DOHH2 (cell line): ENCODE measurements at regions not wholly inside any gene's neighbourhood (a gene's known extent, or its start where the extent isn't known, plus 50 kb on each side); places are given as distances from the start of the nearest gene placed in this dataset.

Source experiments
- CTCF ChIP-seq: fragments of 200-600 bp; sonication (generic); IDR thresholded peaks from one replicate; pipeline ENCODE4 v1.5.1; 2014; ENCODE audit warnings: antibody characterized with exemption, mild to moderate bottlenecking, low read depth, low read length; ENCODE audit not compliant: poor library complexity, severe bottlenecking
- EZH2phosphoT487 ChIP-seq: fragments of 200-600 bp; sonication (generic); IDR thresholded peaks from 2 replicates; pipeline ENCODE4 v1.6.1; 2017; ENCODE audit warnings: borderline replicate concordance, mild to moderate bottlenecking, antibody characterized with exemption, low read length, moderate library complexity, mixed read lengths

DNA sequence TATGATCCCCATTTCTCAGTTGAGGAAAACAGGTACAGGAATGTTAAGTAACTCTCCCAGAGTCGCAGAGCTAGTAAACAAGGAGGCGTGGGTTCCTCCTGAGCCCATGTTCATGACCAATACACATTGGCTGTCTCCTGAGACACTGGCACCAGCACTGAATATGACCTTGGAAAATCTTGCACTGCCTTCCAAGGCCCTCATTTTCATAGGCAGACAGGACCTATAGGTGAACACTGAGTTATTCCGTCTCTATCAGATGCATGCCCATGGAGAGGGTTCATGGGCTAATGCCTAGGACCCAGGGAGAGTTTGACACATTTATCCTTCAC is 504.8 kb downstream of the RFC3 start:
- TF ChIP-seq CTCF (no peak), EZH2phosphoT487 (no peak)
